ENCODE measurements at regions not wholly inside any gene's neighbourhood (a gene's known extent, or its start where the extent isn't known, plus 50 kb on each side); places are given as distances from the start of the nearest gene placed in this dataset.

DNA sequence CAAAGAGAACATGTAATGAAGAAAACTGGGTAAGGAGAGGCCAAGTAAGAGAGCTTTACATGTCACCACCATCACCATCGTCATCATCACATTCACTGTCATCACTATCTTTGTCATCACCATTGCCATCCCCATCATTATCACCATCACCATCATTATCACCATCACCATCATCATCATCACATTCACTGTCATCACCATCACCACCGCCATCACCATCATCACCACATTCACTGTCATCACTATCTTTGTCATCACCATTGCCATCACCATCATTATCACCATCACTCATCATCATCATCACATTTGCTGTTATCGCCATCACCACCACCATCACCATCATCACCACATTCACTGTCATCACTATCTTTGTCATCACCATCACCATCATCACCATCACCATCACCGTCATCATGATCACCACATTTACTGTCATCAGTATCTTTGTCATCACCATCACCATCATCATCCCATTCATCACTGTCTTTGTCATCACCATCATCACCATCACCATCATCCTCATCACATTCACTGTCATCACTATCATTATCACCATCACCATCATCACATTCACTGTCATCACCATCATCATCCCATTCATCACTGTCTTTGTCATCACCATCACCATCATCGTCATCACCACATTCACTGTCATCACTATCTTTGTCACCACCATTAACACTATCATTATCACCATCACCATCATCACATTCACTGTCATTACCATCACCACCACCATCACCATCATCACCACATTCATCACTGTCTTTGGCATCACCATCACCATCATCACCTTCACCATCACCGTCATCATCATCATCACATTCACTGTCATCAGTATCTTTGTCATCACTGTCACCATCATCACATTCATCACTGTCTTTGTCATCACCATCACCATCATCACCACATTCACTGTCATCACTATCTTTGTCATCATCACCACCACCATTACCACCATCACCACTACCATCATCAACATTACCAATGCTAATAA, 172.3 kb downstream of the ERMARD start:
- Histone ChIP-seq H3K4me1 (no peaks in the 10 kb centered on the region), H3K27me3 (peaks cover 0 to 13% (median 0%) of the 10 kb centered on the region in 3 donors), H3K27ac (no peak overlapping the region), H3K9me3 (no peaks in the 10 kb centered on the region), H3K36me3 (no peaks in the 10 kb centered on the region), H3K4me3 (no peak overlapping the region)
- intact Hi-C loops (cut with DNase I) = no loop called here
- WGBS, 2 donors = 84 to 92% methylated on average over 6 of the region's 6 CpGs
- TF ChIP-seq POLR2A (IDR thresholded peaks at IDR 0.05) = no peak
- TF ChIP-seq POLR2AphosphoS5 (IDR thresholded peaks at IDR 0.05) = no peak
- TF ChIP-seq EP300 (IDR thresholded peaks at IDR 0.05) = no peak
- TF ChIP-seq, protein P1, sequence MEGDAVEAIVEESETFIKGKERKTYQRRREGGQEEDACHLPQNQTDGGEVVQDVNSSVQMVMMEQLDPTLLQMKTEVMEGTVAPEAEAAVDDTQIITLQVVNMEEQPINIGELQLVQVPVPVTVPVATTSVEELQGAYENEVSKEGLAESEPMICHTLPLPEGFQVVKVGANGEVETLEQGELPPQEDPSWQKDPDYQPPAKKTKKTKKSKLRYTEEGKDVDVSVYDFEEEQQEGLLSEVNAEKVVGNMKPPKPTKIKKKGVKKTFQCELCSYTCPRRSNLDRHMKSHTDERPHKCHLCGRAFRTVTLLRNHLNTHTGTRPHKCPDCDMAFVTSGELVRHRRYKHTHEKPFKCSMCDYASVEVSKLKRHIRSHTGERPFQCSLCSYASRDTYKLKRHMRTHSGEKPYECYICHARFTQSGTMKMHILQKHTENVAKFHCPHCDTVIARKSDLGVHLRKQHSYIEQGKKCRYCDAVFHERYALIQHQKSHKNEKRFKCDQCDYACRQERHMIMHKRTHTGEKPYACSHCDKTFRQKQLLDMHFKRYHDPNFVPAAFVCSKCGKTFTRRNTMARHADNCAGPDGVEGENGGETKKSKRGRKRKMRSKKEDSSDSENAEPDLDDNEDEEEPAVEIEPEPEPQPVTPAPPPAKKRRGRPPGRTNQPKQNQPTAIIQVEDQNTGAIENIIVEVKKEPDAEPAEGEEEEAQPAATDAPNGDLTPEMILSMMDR (IDR thresholded peaks at IDR 0.05) = no peak
- peak; percentile 13 for DNase-seq

DNA sequence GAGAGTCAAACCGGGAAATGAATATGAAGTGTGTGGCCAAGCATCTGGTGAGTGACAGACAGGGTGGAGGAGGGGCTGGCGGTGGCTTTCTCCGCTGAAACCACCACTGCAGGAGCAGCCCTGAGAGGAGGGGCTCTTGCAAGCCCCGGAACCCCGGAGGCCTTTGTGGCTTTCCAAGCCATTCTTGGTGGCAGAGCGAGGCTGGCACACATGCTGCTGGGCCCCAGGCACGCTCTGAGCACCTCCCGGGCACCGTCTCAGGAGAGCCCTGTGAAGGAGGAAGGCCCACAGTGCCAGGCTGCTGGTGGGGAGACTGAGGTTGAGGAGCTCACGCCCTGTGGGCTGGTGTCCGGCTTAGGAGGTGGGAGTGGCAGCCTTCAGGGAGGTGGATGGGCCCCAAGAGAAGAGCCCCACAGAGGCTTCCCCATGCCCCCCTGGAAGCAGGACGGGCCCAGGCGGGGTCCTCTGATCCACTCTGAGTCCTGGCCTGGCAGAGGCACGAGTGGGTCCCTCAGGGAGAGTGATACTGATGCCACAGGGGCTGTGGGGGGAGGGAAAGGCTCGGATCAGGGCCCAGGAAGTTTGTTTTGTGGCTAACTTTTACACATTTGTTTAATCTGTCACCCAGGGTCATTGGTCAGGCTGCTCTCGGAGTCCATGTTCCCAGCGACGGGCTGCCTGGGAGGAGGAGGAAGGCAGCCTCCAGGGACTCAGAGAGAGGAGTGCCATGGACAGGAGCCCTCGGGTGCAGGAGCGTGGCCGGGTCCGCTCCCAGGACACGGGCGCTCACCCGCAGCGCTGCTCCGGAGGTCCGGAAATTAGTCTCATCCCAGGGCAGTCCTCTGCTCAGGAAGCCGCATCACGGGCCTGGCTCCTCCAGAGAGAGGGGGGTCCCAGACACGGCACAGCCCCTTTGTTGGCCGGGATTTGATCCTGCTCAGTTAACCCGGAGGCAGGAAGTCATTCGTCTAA, 170.7 kb downstream of the ERMARD start:
- DNase-seq = peak; percentile 42
- TF ChIP-seq POLR2A (IDR thresholded peaks at IDR 0.05) = no peak
- no peak for TF ChIP-seq EP300 (IDR thresholded peaks at IDR 0.05)
- TF ChIP-seq, protein P1 (IDR thresholded peaks at IDR 0.05) = no peak
- no peak for TF ChIP-seq POLR2AphosphoS5 (IDR thresholded peaks at IDR 0.05)
- no peaks in the 10 kb centered on the region for H3K9me3 ChIP-seq
- peaks cover 0 to 13% (median 0%) of the 10 kb centered on the region in 3 donors for H3K27me3 ChIP-seq
- H3K36me3 ChIP-seq = no peaks in the 10 kb centered on the region
- H3K4me3 ChIP-seq = no peak overlapping the region
- WGBS, 2 donors = 45 to 52% methylated on average over 34 of the region's 34 CpGs
- H3K27ac ChIP-seq = no peak overlapping the region
- H3K4me1 ChIP-seq = no peaks in the 10 kb centered on the region
- intact Hi-C loops (cut with DNase I) = no loop called here

DNA sequence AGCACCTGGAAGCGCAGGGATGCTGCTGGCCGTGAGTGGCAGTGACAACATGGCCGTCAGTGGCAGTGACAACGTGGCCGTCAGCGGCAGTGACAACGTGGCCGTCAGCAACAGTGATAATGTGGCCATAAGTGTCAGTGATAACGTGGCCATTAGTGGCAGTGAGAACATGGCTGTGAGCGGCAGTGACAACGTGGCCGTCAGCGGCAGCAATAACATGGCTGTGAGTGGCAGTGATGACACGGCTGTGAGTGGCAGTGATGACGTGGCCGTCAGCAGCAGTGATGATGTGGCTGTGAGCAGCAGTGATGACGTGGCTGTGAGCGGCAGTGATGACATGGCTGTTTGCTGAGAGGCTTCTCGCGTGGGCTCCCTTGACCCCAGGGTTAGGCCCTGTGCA, 169.8 kb downstream of the ERMARD start:
- no peak overlapping the region for H3K27ac ChIP-seq
- no peaks in the 10 kb centered on the region for H3K36me3 ChIP-seq
- no peak overlapping the region for H3K4me3 ChIP-seq
- WGBS, 2 donors = 84 to 90% methylated on average over 20 of the region's 20 CpGs
- H3K9me3 ChIP-seq = no peaks in the 10 kb centered on the region
- TF ChIP-seq, protein P1 (IDR thresholded peaks at IDR 0.05) = no peak
- no peak for TF ChIP-seq EP300 (IDR thresholded peaks at IDR 0.05)
- TF ChIP-seq POLR2A (IDR thresholded peaks at IDR 0.05) = no peak
- TF ChIP-seq POLR2AphosphoS5 (IDR thresholded peaks at IDR 0.05) = no peak
- peaks cover 0 to 13% (median 0%) of the 10 kb centered on the region in 3 donors for H3K27me3 ChIP-seq
- intact Hi-C loops (cut with DNase I) = no loop called here
- H3K4me1 ChIP-seq = no peaks in the 10 kb centered on the region
- DNase-seq = peak; percentile 33

GRCh38 chr6:169920359-169921020, 169.1 kb downstream of the ERMARD start:
- Histone ChIP-seq H3K27me3 (peaks cover 0 to 13% (median 0%) of the 10 kb centered on the region in 3 donors), H3K27ac (no peak overlapping the region), H3K9me3 (no peaks in the 10 kb centered on the region), H3K36me3 (no peaks in the 10 kb centered on the region), H3K4me1 (no peaks in the 10 kb centered on the region), H3K4me3 (no peak overlapping the region)
- intact Hi-C loops (cut with DNase I) = no loop called here
- TF ChIP-seq, protein P1 (IDR thresholded peaks at IDR 0.05) = no peak
- TF ChIP-seq POLR2A (IDR thresholded peaks at IDR 0.05) = no peak
- TF ChIP-seq POLR2AphosphoS5 (IDR thresholded peaks at IDR 0.05) = no peak
- no peak for TF ChIP-seq EP300 (IDR thresholded peaks at IDR 0.05)
- 75 to 76% methylated on average over 11 of the region's 11 CpGs for WGBS, 2 donors
- peak; percentile 26 for DNase-seq
